NCI-H2107 (cell line): ENCODE measurements at regions not wholly inside any gene's neighbourhood (a gene's known extent, or its start where the extent isn't known, plus 50 kb on each side); places are given as distances from the start of the nearest gene placed in this dataset.

Source experiments
- DNase-seq: peaks from one replicate; lab custom pipeline; 2025; lab: John Stamatoyannopoulos, UW

GRCh38 chr4:53688186-53688790, 97.0 kb upstream of the LNX1 start:
- DNase-seq = no peak

GRCh38 chr4:53686521-53686920, 95.2 kb upstream of the LNX1 start:
- DNase-seq = no peak

GRCh38 chr4:53684136-53685130, 93.1 kb upstream of the LNX1 start:
- no peak for DNase-seq

DNA sequence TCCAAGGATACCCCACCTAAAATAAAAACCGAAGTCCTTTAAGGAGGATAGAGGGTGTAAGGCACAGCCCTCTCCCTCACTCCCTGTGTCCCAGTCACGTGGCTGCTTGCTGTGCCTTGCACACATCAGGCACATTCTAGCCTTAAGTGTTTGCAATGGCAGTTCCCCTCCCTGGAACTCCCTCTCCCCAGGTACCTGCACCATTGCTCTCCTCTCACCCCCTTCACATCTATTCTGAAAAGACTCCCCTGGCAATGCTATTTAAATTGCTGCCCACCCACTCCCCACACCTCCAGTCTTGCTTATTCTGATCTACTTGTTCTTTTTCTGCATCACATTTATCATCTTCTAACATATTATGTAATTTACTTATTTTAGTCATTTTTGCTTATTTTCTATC, 91.6 kb upstream of the LNX1 start:
- DNase-seq = no peak

DNA sequence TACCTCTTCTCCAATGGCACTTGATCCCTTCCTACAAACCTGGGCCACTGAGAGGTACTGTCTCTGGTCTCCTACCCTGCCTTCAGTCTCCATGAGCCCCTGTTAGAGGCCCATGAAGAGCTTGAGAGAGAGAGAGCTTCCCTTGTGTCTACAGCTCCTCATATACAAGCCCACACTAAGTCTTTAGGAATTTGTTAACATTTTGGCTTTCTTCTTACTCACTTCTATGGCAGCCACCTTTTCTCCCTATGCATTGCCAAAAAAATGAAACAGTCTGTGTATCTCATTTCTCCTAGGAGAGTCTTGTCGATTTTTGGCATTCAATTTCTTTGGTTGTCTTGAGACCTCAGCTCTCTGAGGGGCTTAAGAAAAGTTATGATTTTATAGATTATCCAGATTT, 90.9 kb upstream of the LNX1 start:
- no peak for DNase-seq

DNA sequence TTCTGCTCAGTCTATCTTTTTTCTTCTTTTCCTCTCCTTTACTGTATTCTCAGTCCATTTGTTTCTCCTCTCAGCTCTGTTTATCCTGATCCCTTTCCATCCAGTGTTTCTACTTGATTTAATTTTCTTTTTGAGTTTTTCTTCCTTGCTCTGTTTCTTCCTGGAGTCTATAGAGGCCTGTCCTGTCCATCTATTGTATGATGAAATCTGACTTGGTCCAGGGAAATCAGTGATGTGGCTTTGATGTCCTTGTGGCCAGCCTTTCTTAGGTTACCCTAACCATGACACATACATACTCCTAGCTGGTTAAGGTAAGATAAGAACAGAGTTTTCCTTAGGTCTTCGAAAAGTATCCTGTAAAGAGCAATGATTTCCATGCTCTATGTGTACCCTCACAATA, 89.3 kb upstream of the LNX1 start:
- no peak for DNase-seq

DNA sequence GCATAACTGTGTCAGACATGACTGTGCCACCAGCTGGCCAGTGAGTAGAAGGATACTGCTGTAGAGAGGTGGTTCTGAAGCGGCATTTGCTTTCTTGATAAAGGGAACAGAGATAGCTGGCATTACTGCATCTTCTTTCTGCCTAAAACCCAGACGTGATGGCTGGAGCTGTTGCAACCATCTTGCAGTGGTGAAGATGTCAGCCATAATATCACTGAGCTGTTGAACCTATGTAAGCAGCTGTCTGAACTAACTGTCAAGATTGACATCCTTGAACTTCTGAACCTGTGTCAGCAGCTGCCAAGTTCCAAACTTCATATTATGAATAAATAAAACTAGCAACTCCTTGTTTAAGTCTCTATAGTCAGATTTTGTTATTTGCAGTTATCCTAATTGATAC, 88.9 kb upstream of the LNX1 start:
- no peak for DNase-seq

GRCh38 chr4:53676402-53676871, 85.2 kb upstream of the LNX1 start:
- DNase-seq = no peak

DNA sequence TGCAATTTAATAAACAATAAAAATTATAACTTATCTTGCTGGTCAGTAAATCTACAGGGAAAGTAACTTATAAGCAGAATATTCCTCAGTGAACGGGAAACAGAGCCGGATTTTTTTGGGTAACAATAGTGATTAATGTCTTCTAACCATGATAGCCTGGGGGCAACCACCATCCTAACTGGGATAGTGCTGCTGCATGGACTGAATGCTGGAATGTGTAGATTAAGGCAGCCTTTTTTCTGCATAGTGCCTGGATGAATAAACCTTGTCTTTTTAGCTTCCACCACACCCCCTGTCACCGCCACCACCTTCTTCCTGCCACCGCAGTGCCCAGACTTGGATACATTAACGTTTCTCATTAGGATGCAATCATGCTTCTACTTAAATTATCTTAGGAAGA, 83.6 kb upstream of the LNX1 start:
- no peak for DNase-seq

- no peak for DNase-seq
These were observed 81.6 kb upstream of the LNX1 start for GRCh38 chr4:53672873-53673272.

GRCh38 chr4:53671757-53672156, 80.5 kb upstream of the LNX1 start:
- DNase-seq = no peak

- no peak for DNase-seq
These were observed 68.5 kb upstream of the LNX1 start for GRCh38 chr4:53659737-53660136.

DNA sequence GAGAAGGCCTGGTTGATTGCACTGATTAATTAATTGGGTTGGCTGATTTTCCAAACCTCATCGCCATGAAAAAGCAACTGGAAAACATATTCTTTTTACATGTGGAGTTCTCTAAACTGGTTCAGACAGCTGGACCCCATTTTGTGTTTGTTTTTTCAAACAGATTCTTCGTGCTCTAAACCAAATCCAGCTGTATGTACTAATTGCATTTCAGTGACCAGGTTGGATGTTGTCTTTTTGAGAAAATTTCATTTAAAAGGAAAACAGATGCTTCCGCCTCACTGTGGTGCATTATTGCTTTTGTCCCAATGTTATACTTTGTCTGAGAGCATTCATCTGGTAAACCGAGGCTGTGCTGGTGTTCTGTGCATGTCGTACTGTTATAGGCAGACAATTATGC, 67.8 kb upstream of the LNX1 start:
- DNase-seq = no peak

- no peak for DNase-seq
These were observed 66.7 kb upstream of the LNX1 start for GRCh38 chr4:53658029-53658428.

DNA sequence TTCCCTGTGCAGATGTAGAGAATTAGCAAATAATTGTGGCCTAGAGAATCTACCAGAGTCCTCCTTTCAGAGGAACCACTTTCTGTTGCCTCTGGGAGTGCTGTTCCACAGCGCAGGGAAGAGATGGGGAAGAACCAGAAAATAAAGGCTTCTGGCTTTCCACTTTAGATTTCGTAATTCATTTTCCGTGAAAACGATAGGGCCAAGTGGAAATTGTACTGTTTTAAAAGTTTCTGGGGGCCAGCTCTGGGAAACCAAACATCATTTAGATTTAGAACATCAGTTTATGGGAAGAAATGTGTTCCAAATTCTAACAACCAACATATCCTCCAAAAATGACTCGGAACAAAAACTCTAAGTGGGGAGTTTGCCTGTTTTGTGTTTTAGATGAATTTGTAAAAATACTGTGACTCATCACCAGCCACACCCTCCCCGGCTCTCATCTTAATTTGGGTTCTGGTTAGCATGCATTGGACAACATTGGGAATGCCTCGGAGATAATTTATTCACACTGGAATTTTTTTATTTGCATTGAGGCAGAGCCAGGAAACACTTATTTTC, 65.2 kb upstream of the LNX1 start:
- no peak for DNase-seq

DNA sequence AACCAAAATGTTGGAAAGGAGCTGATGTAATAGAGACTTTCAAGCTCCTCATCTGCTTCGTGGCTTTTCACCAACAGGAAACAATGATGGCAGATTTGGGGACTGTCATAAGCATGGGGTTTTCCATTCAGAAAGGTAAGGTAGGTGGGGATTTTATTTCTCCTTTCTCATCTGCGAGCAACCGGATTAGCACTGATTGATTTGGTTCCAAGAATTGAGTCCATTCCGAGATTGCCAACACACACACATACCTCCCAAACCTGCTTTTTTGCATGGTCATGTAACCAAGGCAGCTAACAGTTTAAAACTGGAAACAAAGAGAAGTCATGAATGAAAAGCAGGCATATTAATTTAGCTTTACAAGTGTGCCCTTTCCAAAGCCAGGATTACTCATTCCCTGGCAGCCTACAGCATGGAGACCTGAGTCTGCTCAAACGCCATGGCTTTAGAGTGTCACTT, 63.0 kb upstream of the LNX1 start:
- no peak for DNase-seq

DNA sequence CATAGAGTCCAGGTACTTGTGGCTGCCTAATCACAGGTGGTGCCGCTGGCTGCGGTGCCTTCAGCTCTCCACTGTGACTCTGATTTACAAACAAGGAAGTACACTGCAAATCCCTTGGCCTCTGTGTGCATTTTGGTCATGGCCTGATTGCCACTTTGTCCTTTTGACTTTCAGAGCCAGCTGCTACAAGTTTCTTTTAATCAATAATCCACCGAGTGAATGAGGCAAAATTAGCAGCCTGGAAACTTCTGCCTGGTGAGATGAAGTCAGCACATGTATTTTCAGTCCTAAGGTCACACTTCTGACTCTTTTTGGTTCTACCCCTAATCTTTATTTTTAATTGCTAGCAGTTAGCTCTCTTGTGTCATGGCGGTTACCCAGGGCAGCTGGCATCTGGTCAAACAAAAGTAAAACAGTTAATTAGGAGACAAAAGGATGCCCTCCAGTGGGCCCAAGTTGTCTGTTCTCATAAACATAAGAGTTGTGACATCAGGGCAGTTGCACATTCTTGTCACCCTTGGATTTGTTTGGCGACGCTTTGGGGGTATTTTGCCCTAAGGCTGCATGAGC, 62.3 kb upstream of the LNX1 start:
- no peak for DNase-seq

DNA sequence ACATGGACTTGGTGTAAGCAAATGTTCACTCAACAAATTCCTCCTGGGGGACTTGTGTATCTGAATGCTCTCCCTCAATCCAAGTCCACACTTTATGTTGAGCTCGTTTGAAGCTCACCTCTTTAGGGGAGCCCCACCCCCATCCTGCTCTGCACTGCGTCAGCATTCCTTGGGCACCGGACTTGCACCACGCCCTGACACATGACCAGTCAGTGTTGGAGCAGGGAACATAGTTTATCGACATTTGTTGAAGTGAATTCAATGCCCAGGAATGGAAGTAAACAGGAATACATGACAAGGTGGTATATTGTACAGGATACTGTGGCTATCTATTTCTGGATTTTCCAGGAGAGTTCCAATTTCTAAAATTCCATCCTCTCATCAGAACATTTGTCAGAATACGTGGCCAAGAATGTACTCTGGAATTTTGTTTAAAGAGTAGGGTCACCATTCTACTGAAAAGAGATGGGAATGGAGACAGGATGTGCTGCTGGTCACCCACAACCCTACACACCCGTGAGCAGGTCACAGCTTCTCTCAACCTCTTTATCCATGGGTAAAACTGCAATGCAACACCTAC, 60.0 kb upstream of the LNX1 start:
- no peak for DNase-seq

- no peak for DNase-seq
These were observed 58.1 kb upstream of the LNX1 start for GRCh38 chr4:53649357-53649756.

DNA sequence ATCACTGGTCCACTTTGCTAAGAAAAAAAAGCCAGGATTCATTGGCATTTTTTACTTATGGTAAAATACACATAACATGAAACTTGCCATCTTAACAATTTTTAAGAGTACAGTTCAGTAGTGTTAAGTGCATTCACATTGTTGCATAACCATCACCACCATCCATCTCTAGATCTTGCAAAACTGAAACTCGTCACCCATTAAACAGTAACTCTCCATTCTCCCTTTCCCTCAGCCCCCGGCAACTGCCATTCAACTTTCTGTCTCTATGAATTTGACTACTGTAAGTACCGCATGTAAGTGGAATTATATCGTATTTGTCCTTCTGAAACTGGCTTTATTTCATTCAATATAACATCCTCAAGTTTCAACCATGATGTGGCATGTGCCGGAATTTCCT, 56.3 kb upstream of the LNX1 start:
- DNase-seq = no peak

GRCh38 chr4:53646795-53647194, 55.5 kb upstream of the LNX1 start:
- no peak for DNase-seq

GRCh38 chr4:53645108-53645507, 53.8 kb upstream of the LNX1 start:
- DNase-seq = no peak
